H9 (cell line): ENCODE measurements at regions not wholly inside any gene's neighbourhood (a gene's known extent, or its start where the extent isn't known, plus 50 kb on each side); places are given as distances from the start of the nearest gene placed in this dataset.

Source experiments
- DNase-seq: peaks from one replicate; pipeline ENCODE4 v3.0.0-alpha.2; 2017
- H2AFZ ChIP-seq: one replicate; pipeline ENCODE4 v1.6.1; 2013; ENCODE audit warnings: mild to moderate bottlenecking, low read length, control low read depth, moderate library complexity
- H2AK5ac ChIP-seq: 2 replicates; pipeline ENCODE4 v1.6.1; 2013; ENCODE audit warnings: low read length, control low read depth, mixed read lengths; ENCODE audit not compliant: insufficient read length
- H2BK120ac ChIP-seq: one replicate; pipeline ENCODE4 v1.6.1; 2013; ENCODE audit warnings: low read depth, mild to moderate bottlenecking, low read length, control low read depth, inconsistent platforms; ENCODE audit not compliant: poor library complexity, severe bottlenecking
- H2BK12ac ChIP-seq: 2 replicates; pipeline ENCODE4 v1.6.1; 2013; ENCODE audit warnings: low read length, control low read depth, mixed read lengths, low read depth; ENCODE audit not compliant: insufficient read length
- H2BK15ac ChIP-seq: 2 replicates; pipeline ENCODE4 v1.6.1; 2013; ENCODE audit warnings: low read depth, low read length, control low read depth
- H2BK20ac ChIP-seq: one replicate; pipeline ENCODE4 v1.6.1; 2013; ENCODE audit warnings: low read depth, mild to moderate bottlenecking, low read length, control low read depth, inconsistent platforms; ENCODE audit not compliant: poor library complexity, severe bottlenecking
- H2BK5ac ChIP-seq: 2 replicates; pipeline ENCODE4 v1.6.1; 2013; ENCODE audit warnings: low read length, control low read depth, mixed read lengths; ENCODE audit not compliant: insufficient read length
- H3K14ac ChIP-seq: 2 replicates; pipeline ENCODE4 v1.6.1; 2013; ENCODE audit warnings: low read length, control low read depth; ENCODE audit not compliant: insufficient read depth
- H3K18ac ChIP-seq: 2 replicates; pipeline ENCODE4 v1.6.1; 2013; ENCODE audit warnings: low read depth, mild to moderate bottlenecking, mixed read lengths, low read length, control low read depth; ENCODE audit not compliant: insufficient read length
- H3K23ac ChIP-seq: 2 replicates; pipeline ENCODE4 v1.6.1; 2013; ENCODE audit warnings: low read length, control low read depth, mixed read lengths, low read depth; ENCODE audit not compliant: insufficient read length
- H3K23me2 ChIP-seq: 2 replicates; pipeline ENCODE4 v1.6.1; 2013; ENCODE audit warnings: low read depth, mild to moderate bottlenecking, mixed read lengths, low read length, control low read depth; ENCODE audit not compliant: insufficient read length, poor library complexity, severe bottlenecking
- H3K27ac ChIP-seq: 2 replicates; pipeline ENCODE4 v1.5.1; 2013; ENCODE audit warnings: low read length, control low read depth, mixed read lengths, low read depth; ENCODE audit not compliant: insufficient read length
- H3K27me3 ChIP-seq: 2 replicates; pipeline ENCODE4 v1.6.1; 2013; ENCODE audit warnings: low read length, control low read depth, inconsistent platforms; ENCODE audit not compliant: insufficient read depth
- H3K4ac ChIP-seq: 2 replicates; pipeline ENCODE4 v1.6.1; 2013; ENCODE audit warnings: low read depth, mild to moderate bottlenecking, control low read depth, inconsistent platforms, low read length, moderate library complexity
- H3K4me1 ChIP-seq: 2 replicates; pipeline ENCODE4 v1.6.1; 2013; ENCODE audit warnings: low read length, control low read depth, inconsistent platforms; ENCODE audit not compliant: insufficient read depth
- H3K4me2 ChIP-seq: 2 replicates; pipeline ENCODE4 v1.6.1; 2013; ENCODE audit warnings: low read length, control low read depth, mixed read lengths; ENCODE audit not compliant: insufficient read length, insufficient read depth
- H3K56ac ChIP-seq: 2 replicates; pipeline ENCODE4 v1.6.1; 2013; ENCODE audit warnings: low read depth, mild to moderate bottlenecking, mixed read lengths, low read length, control low read depth; ENCODE audit not compliant: insufficient read length
- H3K79me1 ChIP-seq: 2 replicates; pipeline ENCODE4 v1.6.1; 2013; ENCODE audit warnings: low read depth, mild to moderate bottlenecking, moderate library complexity, low read length, control low read depth, inconsistent platforms; ENCODE audit not compliant: insufficient read depth, poor library complexity, severe bottlenecking
- H3K79me2 ChIP-seq: 2 replicates; pipeline ENCODE4 v1.6.1; 2013; ENCODE audit warnings: low read length, control low read depth, inconsistent platforms; ENCODE audit not compliant: insufficient read depth
- H3K9ac ChIP-seq: 2 replicates; pipeline ENCODE4 v1.6.1; 2013; ENCODE audit warnings: low read length, control low read depth, mixed read lengths; ENCODE audit not compliant: insufficient read length; ENCODE audit errors: extremely low read depth
- H3K9me3 ChIP-seq: one replicate; pipeline ENCODE4 v1.6.1; 2013; ENCODE audit warnings: low read depth, low read length, inconsistent platforms; ENCODE audit not compliant: control insufficient read depth
- H3T11ph ChIP-seq: one replicate; pipeline ENCODE4 v1.6.1; 2013; ENCODE audit warnings: mild to moderate bottlenecking, low read length, control low read depth, inconsistent platforms
- H4K20me1 ChIP-seq: one replicate; pipeline ENCODE4 v1.6.1; 2013; ENCODE audit not compliant: control insufficient read depth, insufficient read length, insufficient read depth
- H4K5ac ChIP-seq: 2 replicates; pipeline ENCODE4 v1.6.1; 2013; ENCODE audit warnings: low read depth, mild to moderate bottlenecking, mixed read lengths, low read length, control low read depth; ENCODE audit not compliant: insufficient read length
- H4K8ac ChIP-seq: replicated peaks from 2 replicates; pipeline ENCODE4 v1.6.1; 2013; ENCODE audit warnings: low read length, control low read depth, mixed read lengths, low read depth; ENCODE audit not compliant: insufficient read length
- H4K91ac ChIP-seq: 2 replicates; pipeline ENCODE4 v1.6.1; 2013; ENCODE audit warnings: low read depth, mild to moderate bottlenecking, moderate library complexity, mixed read lengths, low read length, control low read depth; ENCODE audit not compliant: insufficient read length
- H3K27ac Mint-ChIP-seq, 3 experiments: 2 replicates in 2 of 3; 3 replicates in 1 of 3; pipeline ENCODE4 v1.8.0; 2020 to 2021; ENCODE audit warnings: mixed read lengths in 3 of 3, mild to moderate bottlenecking in 1 of 3, moderate library complexity in 1 of 3
- H3K27me3 Mint-ChIP-seq: 2 replicates; pipeline ENCODE4 v1.8.0; 2021; ENCODE audit warnings: low read depth, mild to moderate bottlenecking, moderate library complexity, mixed read lengths
- H3K36me3 Mint-ChIP-seq, 3 experiments: 2 replicates in 2 of 3; 3 replicates in 1 of 3; pipeline ENCODE4 v1.8.0; 2020 to 2021; ENCODE audit warnings: low read depth in 3 of 3, mixed read lengths in 3 of 3; ENCODE audit not compliant: insufficient read depth in 1 of 3
- H3K4me1 Mint-ChIP-seq, 2 experiments: 2 replicates each; pipeline ENCODE4 v1.8.0; 2020; ENCODE audit warnings: mixed read lengths in 2 of 2
- H3K4me3 Mint-ChIP-seq, 2 experiments: 2 replicates in 1 of 2; 3 replicates in 1 of 2; pipeline ENCODE4 v1.8.0; 2020 to 2021; ENCODE audit warnings: mild to moderate bottlenecking in 2 of 2, mixed read lengths in 2 of 2, moderate library complexity in 1 of 2
- H3K9me3 Mint-ChIP-seq, 2 experiments: 2 replicates in 1 of 2; 3 replicates in 1 of 2; pipeline ENCODE4 v1.8.0; 2020; ENCODE audit warnings: mild to moderate bottlenecking in 2 of 2, mixed read lengths in 2 of 2, moderate library complexity in 1 of 2
- CTCF ChIP-seq: fragments of 200-600 bp; sonication (generic); conservative IDR thresholded peaks from 3 replicates; pipeline ENCODE4 v1.8.0; 2021; ENCODE audit warnings: antibody characterized with exemption, mild to moderate bottlenecking

- H3K18ac ChIP-seq = no peak overlapping the region
- Mint-ChIP-seq H3K4me3 (no peak overlapping the region), H3K27me3 (no peaks in the 10 kb centered on the region), H3K27ac (no peak overlapping the region), H3K4me1 (no peaks in the 10 kb centered on the region), H3K36me3 (no peaks in the 10 kb centered on the region), H3K9me3 (no peaks in the 10 kb centered on the region)
- no peaks in the 10 kb centered on the region for H3K27me3 ChIP-seq
- no peak overlapping the region for H2BK120ac ChIP-seq
- H4K5ac ChIP-seq = no peak overlapping the region
- no peak overlapping the region for H3K27ac ChIP-seq
- no peak overlapping the region for H2AK5ac ChIP-seq
- no peak overlapping the region for H3K9ac ChIP-seq
- no peaks in the 10 kb centered on the region for H3K79me1 ChIP-seq
- no peak overlapping the region for H3K4ac ChIP-seq
- H3K56ac ChIP-seq = no peak overlapping the region
- no peak overlapping the region for H2BK15ac ChIP-seq
- TF ChIP-seq CTCF = no peak
- H2BK20ac ChIP-seq = no peak overlapping the region
- no peak overlapping the region for H3K4me2 ChIP-seq
- H3K23ac ChIP-seq = no peak overlapping the region
- no peak overlapping the region for H4K91ac ChIP-seq
- H2AFZ ChIP-seq = no peak overlapping the region
- H3T11ph ChIP-seq = no peak overlapping the region
- H2BK5ac ChIP-seq = no peak overlapping the region
- no peak overlapping the region for H2BK12ac ChIP-seq
- no peak overlapping the region for H3K14ac ChIP-seq
- H3K9me3 ChIP-seq = no peaks in the 10 kb centered on the region
- no peak for DNase-seq
- H4K8ac ChIP-seq = no peak overlapping the region
- H3K4me1 ChIP-seq = no peaks in the 10 kb centered on the region
- no peaks in the 10 kb centered on the region for H4K20me1 ChIP-seq
- no peaks in the 10 kb centered on the region for H3K79me2 ChIP-seq
- H3K23me2 ChIP-seq = no peaks in the 10 kb centered on the region
Observed at GRCh38 chr12:58731096-58731495, 189.2 kb downstream of the LRIG3 start.
